H1 (cell line): ENCODE measurements at regions not wholly inside any gene's neighbourhood (a gene's known extent, or its start where the extent isn't known, plus 50 kb on each side); places are given as distances from the start of the nearest gene placed in this dataset.

ENCODE experiments used
- CTCF ChIA-PET: fragments of 300-600 bp; sonication (Branson Sonifier 250); formaldehyde crosslinking; loops from one replicate; lab custom pipeline; 2021; ENCODE audit not compliant: partially characterized antibody; lab: Charles Lee
- POLR2A ChIA-PET: fragments of 300-600 bp; sonication (Branson Sonifier 250); formaldehyde crosslinking; loops from one replicate; lab custom pipeline; 2021; ENCODE audit warnings: inconsistent platforms; ENCODE audit not compliant: partially characterized antibody; lab: Charles Lee
- DNase-seq, 2 experiments: peaks; one replicate each; pipeline versions ENCODE4 v3.0.0 to v3.0.0-alpha.2; 2010 to 2022; ENCODE audit warnings: low spot score in 2 of 2, low read depth in 1 of 2, mixed read lengths in 1 of 2
- FAIRE-seq: peaks from 2 replicates; lab custom pipeline; 2011; peaks lifted over from hg19 to GRCh38; lab: Jason Lieb, UNC
- H2AFZ ChIP-seq: 2 replicates; pipeline ENCODE4 v1.8.1; 2012; ENCODE audit warnings: low read length, inconsistent platforms
- H2AK5ac ChIP-seq: 2 replicates; pipeline ENCODE4 v1.6.1; 2013; ENCODE audit warnings: low read depth, low read length
- H2BK120ac ChIP-seq: replicated peaks from 2 replicates; pipeline ENCODE3; 2013; ENCODE audit warnings: low read depth, low read length, inconsistent platforms
- H2BK12ac ChIP-seq: 2 replicates; pipeline ENCODE4 v1.6.1; 2013; ENCODE audit warnings: low read depth, low read length
- H2BK15ac ChIP-seq: 2 replicates; pipeline ENCODE4 v1.6.1; 2013; ENCODE audit warnings: low read length
- H2BK20ac ChIP-seq: 2 replicates; pipeline ENCODE4 v1.6.1; 2013; ENCODE audit warnings: low read length
- H2BK5ac ChIP-seq: 2 replicates; pipeline ENCODE4 v1.6.1; 2013; ENCODE audit warnings: low read depth, low read length
- H3K14ac ChIP-seq: 2 replicates; pipeline ENCODE4 v1.6.1; 2013; ENCODE audit warnings: inconsistent platforms; ENCODE audit not compliant: insufficient read length
- H3K18ac ChIP-seq: 2 replicates; pipeline ENCODE4 v1.6.1; 2013; ENCODE audit warnings: low read length; ENCODE audit errors: extremely low read depth
- H3K23ac ChIP-seq: 2 replicates; pipeline ENCODE4 v1.6.1; 2013; ENCODE audit warnings: inconsistent platforms; ENCODE audit not compliant: insufficient read length
- H3K23me2 ChIP-seq: 2 replicates; pipeline ENCODE4 v1.6.1; 2013; ENCODE audit warnings: low read depth, low read length
- H3K27ac ChIP-seq: 2 replicates; pipeline ENCODE4 v1.6.1; 2011; ENCODE audit warnings: low read depth, low read length, inconsistent platforms
- H3K27me3 ChIP-seq, 4 experiments: replicated peaks in 1 of 4; 1 replicate in 1 of 4; 2 replicates in 3 of 4; pipeline versions ENCODE4 v1.6.1 to v1.8.1; 2011 to 2013; ENCODE audit warnings: low read length in 3 of 4, mild to moderate bottlenecking in 3 of 4, inconsistent platforms in 2 of 4, mixed read lengths in 2 of 4, moderate library complexity in 1 of 4; ENCODE audit not compliant: control insufficient read depth in 3 of 4, insufficient read depth in 3 of 4; ENCODE audit errors: extremely low read depth in 1 of 4
- H3K36me3 ChIP-seq, 4 experiments: 2 replicates each; pipeline versions ENCODE4 v1.6.1 to v1.8.1; 2011 to 2013; ENCODE audit warnings: mild to moderate bottlenecking in 4 of 4, low read length in 3 of 4, moderate library complexity in 2 of 4, control low read depth in 1 of 4, inconsistent platforms in 1 of 4; ENCODE audit not compliant: insufficient read depth in 4 of 4, control insufficient read depth in 2 of 4
- H3K4ac ChIP-seq: replicated peaks from 2 replicates; pipeline ENCODE3; 2013; ENCODE audit warnings: low read length, low read depth, mixed read lengths, inconsistent platforms; ENCODE audit not compliant: insufficient read length
- H3K4me1 ChIP-seq, 4 experiments: replicated peaks in 1 of 4; 1 replicate in 1 of 4; 2 replicates in 3 of 4; pipeline versions ENCODE4 v1.6.1 to v1.8.1; 2011 to 2013; ENCODE audit warnings: low read length in 3 of 4, inconsistent platforms in 2 of 4, mixed read lengths in 1 of 4; ENCODE audit not compliant: insufficient read depth in 4 of 4, control insufficient read depth in 3 of 4
- H3K4me2 ChIP-seq, 2 experiments: 2 replicates each; pipeline versions ENCODE4 v1.6.1 to v1.8.1; 2011 to 2013; ENCODE audit warnings: low read depth in 2 of 2, low read length in 2 of 2, control low read depth in 1 of 2, inconsistent platforms in 1 of 2, mild to moderate bottlenecking in 1 of 2; ENCODE audit not compliant: insufficient read depth in 1 of 2
- H3K4me3 ChIP-seq, 4 experiments: fragments of 200-600, 300-600 bp in 1 of 4; sonication (generic), shearing (Covaris generic), sonication (Bioruptor Twin) in 1 of 4; 2 replicates each; pipeline versions ENCODE4 v1.5.1 to v1.8.1; 2011 to 2016; ENCODE audit warnings: low read length in 4 of 4, low read depth in 3 of 4, control low read depth in 2 of 4, inconsistent platforms in 2 of 4, mild to moderate bottlenecking in 2 of 4, mixed read lengths in 1 of 4, moderate library complexity in 1 of 4; ENCODE audit not compliant: insufficient read depth in 2 of 4; ENCODE audit errors: extremely low read depth in 1 of 4
- H3K56ac ChIP-seq: replicated peaks from 2 replicates; pipeline ENCODE3; 2013; ENCODE audit warnings: low read depth, mild to moderate bottlenecking, mixed read lengths, low read length, inconsistent platforms; ENCODE audit not compliant: insufficient read length
- H3K79me1 ChIP-seq: 2 replicates; pipeline ENCODE4 v1.6.1; 2013; ENCODE audit warnings: low read depth, low read length, control low read depth
- H3K79me2 ChIP-seq, 2 experiments: 2 replicates each; pipeline versions ENCODE4 v1.6.1 to v1.8.1; 2012 to 2013; ENCODE audit warnings: low read length in 2 of 2, mild to moderate bottlenecking in 2 of 2, inconsistent platforms in 1 of 2; ENCODE audit not compliant: insufficient read depth in 2 of 2, control insufficient read depth in 1 of 2
- H3K9ac ChIP-seq, 4 experiments: replicated peaks in 1 of 4; 1 replicate in 1 of 4; 2 replicates in 3 of 4; pipeline versions ENCODE4 v1.6.1 to v1.8.1; 2011 to 2013; ENCODE audit warnings: low read depth in 3 of 4, low read length in 3 of 4, control low read depth in 2 of 4, mild to moderate bottlenecking in 2 of 4, moderate library complexity in 2 of 4, inconsistent platforms in 1 of 4; ENCODE audit errors: extremely low read depth in 1 of 4
- H3K9me3 ChIP-seq, 2 experiments: 2 replicates each; pipeline versions ENCODE4 v1.6.1 to v1.8.1; 2012 to 2013; ENCODE audit warnings: mild to moderate bottlenecking in 2 of 2, moderate library complexity in 2 of 2, control low read depth in 1 of 2, inconsistent platforms in 1 of 2, low read depth in 1 of 2, low read length in 1 of 2, mixed read lengths in 1 of 2; ENCODE audit not compliant: insufficient read depth in 2 of 2
- H4K20me1 ChIP-seq, 2 experiments: replicated peaks in 1 of 2; 2 replicates each; pipeline versions ENCODE3 to v1.8.1; 2011 to 2013; ENCODE audit warnings: inconsistent platforms in 2 of 2, low read length in 2 of 2, mild to moderate bottlenecking in 1 of 2; ENCODE audit not compliant: insufficient read depth in 2 of 2, control insufficient read depth in 1 of 2
- H4K5ac ChIP-seq: 2 replicates; pipeline ENCODE4 v1.6.1; 2013; ENCODE audit warnings: low read length, low read depth, mixed read lengths, inconsistent platforms; ENCODE audit not compliant: insufficient read length
- H4K8ac ChIP-seq: 2 replicates; pipeline ENCODE4 v1.8.0; 2013; ENCODE audit warnings: mild to moderate bottlenecking, moderate library complexity, low read length, inconsistent platforms; ENCODE audit not compliant: insufficient read depth; ENCODE audit errors: extremely low read depth
- H4K91ac ChIP-seq: replicated peaks from 2 replicates; pipeline ENCODE3; 2013; ENCODE audit warnings: low read length, mixed read lengths, inconsistent platforms; ENCODE audit not compliant: insufficient read length
- BCL11A ChIP-seq, 2 experiments: IDR thresholded peaks; one replicate each; pipeline ENCODE4 v1.6.1; 2011; ENCODE audit warnings: low read depth in 2 of 2, low read length in 2 of 2, mild to moderate bottlenecking in 2 of 2
- BRCA1 ChIP-seq: IDR thresholded peaks from 2 replicates; pipeline ENCODE4 v1.6.1; 2012; ENCODE audit warnings: low read depth, low read length, improper control_type of control experiment
- EGR1 ChIP-seq: IDR thresholded peaks from 2 replicates; pipeline ENCODE4 v1.6.1; 2011; ENCODE audit warnings: low read depth, low read length, borderline replicate concordance
- HDAC2 ChIP-seq, 2 experiments: fragments of 300-600 bp in 1 of 2; sonication (generic) in 1 of 2; IDR thresholded peaks; 2 replicates each; pipeline ENCODE4 v1.6.1; 2011 to 2012; ENCODE audit warnings: low read depth in 2 of 2, low read length in 2 of 2, mild to moderate bottlenecking in 2 of 2, moderate library complexity in 2 of 2, borderline replicate concordance in 1 of 2, inconsistent platforms in 1 of 2
- JUN ChIP-seq: IDR thresholded peaks from 2 replicates; pipeline ENCODE4 v1.6.1; 2011; ENCODE audit warnings: low read depth, mild to moderate bottlenecking, improper control_type of control experiment, low read length
- KDM1A ChIP-seq: fragments of 200-600, 300-600 bp; sonication (generic); IDR thresholded peaks from 2 replicates; pipeline ENCODE4 v1.7.1; 2016; ENCODE audit warnings: mild to moderate bottlenecking, low read length, borderline replicate concordance
- NRF1 ChIP-seq: IDR thresholded peaks from 2 replicates; pipeline ENCODE4 v1.6.1; 2011; ENCODE audit warnings: mild to moderate bottlenecking, low read depth, low read length, improper control_type of control experiment
- PHF8 ChIP-seq: fragments of 200-600 bp; sonication (generic); conservative IDR thresholded peaks from 2 replicates; pipeline ENCODE4 v1.7.1; 2012; ENCODE audit warnings: low read depth, mild to moderate bottlenecking, inconsistent platforms, low read length, moderate library complexity
- RAD21 ChIP-seq, 2 experiments: IDR thresholded peaks in 1 of 2; conservative IDR thresholded peaks in 1 of 2; 2 replicates each; pipeline ENCODE4 v1.6.1; 2011; ENCODE audit warnings: low read depth in 2 of 2, low read length in 2 of 2, improper control_type of control experiment in 1 of 2, inconsistent platforms in 1 of 2, mild to moderate bottlenecking in 1 of 2, moderate library complexity in 1 of 2
- SAP30 ChIP-seq: fragments of 300-600 bp; sonication (generic); IDR thresholded peaks from 2 replicates; pipeline ENCODE4 v1.7.1; 2012; ENCODE audit warnings: low read length, moderate library complexity, mild to moderate bottlenecking, inconsistent platforms; ENCODE audit not compliant: insufficient read depth, insufficient replicate concordance
- SIRT6 ChIP-seq: IDR thresholded peaks from one replicate; pipeline ENCODE4 v1.7.1; 2012; ENCODE audit warnings: low read length, inconsistent platforms
- SP2 ChIP-seq: IDR thresholded peaks from 2 replicates; pipeline ENCODE4 v1.6.1; 2012; ENCODE audit warnings: mild to moderate bottlenecking, low read length, inconsistent platforms
- TAF1 ChIP-seq: IDR thresholded peaks from 2 replicates; pipeline ENCODE4 v1.6.1; 2011; ENCODE audit warnings: mild to moderate bottlenecking, low read depth, low read length
- TBP ChIP-seq: IDR thresholded peaks from 2 replicates; pipeline ENCODE4 v1.6.1; 2011; ENCODE audit warnings: low read depth, low read length, improper control_type of control experiment
- ZNF274 ChIP-seq: IDR thresholded peaks from 2 replicates; pipeline ENCODE4 v1.7.0; 2012; ENCODE audit warnings: low read length, borderline replicate concordance; ENCODE audit errors: extremely low read depth

DNA sequence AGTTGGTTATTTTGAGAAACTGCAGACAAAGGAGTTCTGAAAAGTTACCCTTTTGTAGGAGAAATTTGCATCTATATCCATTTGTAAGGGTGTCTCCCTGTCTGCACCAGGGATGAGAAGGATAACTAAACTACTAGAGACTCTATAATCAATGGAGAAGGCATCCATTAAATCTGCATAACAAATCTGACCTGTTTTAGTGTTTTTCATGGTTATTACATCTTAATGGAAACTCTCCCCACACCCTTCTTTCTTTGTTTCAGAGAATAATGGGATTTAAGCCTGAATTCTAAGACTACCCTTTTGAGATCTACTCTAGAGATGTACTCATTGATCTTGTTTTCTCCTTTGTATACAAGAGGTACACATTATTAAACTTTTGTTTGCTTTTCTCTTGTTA is 82.0 kb upstream of the DAZL start:
- peaks cover 0 to 4% (median 2%) of the 10 kb centered on the region in 4 experiments; a peak in 4 of 7 replicates for H3K4me1 ChIP-seq
- H3K4me2 ChIP-seq: no peak overlapping the region
- H2BK15ac ChIP-seq: no peak overlapping the region
- peaks cover 0 to 73% (median 33%) of the 10 kb centered on the region in 4 experiments; a peak in 6 of 8 replicates for H3K36me3 ChIP-seq
- H3K27me3 ChIP-seq: no peaks in the 10 kb centered on the region
- peak overlapping the region in 1 of 4 experiments; percentile 11; a peak in 1 of 8 replicates for H3K4me3 ChIP-seq
- FAIRE-seq (peak; percentile 72), DNase-seq (no peak)
- H4K8ac ChIP-seq: no peak overlapping the region
- H2AK5ac ChIP-seq: no peak overlapping the region
- no peak overlapping the region for H3K56ac ChIP-seq
- H2BK120ac ChIP-seq: no peak overlapping the region
- no peak overlapping the region for H4K91ac ChIP-seq
- peaks cover 55 to 56% of the 10 kb centered on the region in 2 experiments for H3K9me3 ChIP-seq
- no peak overlapping the region for H2BK20ac ChIP-seq
- H3K79me2 ChIP-seq: no peaks in the 10 kb centered on the region; a peak in 1 of 4 replicates
- H3K4ac ChIP-seq: no peak overlapping the region
- H4K20me1 ChIP-seq: no peaks in the 10 kb centered on the region
- no peak overlapping the region for H4K5ac ChIP-seq
- H3K79me1 ChIP-seq: no peaks in the 10 kb centered on the region
- H2BK5ac ChIP-seq: no peak overlapping the region
- no peak overlapping the region for H3K14ac ChIP-seq
- no peaks in the 10 kb centered on the region for H3K23me2 ChIP-seq
- no peak overlapping the region for H3K23ac ChIP-seq
- H2BK12ac ChIP-seq: no peak overlapping the region
- H2AFZ ChIP-seq: no peak overlapping the region
- H3K18ac ChIP-seq: no peak overlapping the region
- ChIA-PET POLR2A (interaction anchor here (1.4 to 2.1 kb wide), 6 partner anchors 9 to 29 kb away, joined by 3 to 10 read pairs (median 4); no protein-coding TSS in a partner anchor), CTCF (interaction anchor here (1.5 kb wide), 1 partner anchor 10 kb away, joined by 6 read pairs; no protein-coding TSS in a partner anchor)
- H3K9ac ChIP-seq: no peak overlapping the region
- H3K27ac ChIP-seq: no peak overlapping the region
- TF ChIP-seq PHF8: no peak
- no peak for TF ChIP-seq BRCA1
- no peak; a peak in 1 of 4 replicates for TF ChIP-seq RAD21 (IDR thresholded peaks at IDR 0.05 in 1 of 2, conservative IDR thresholded peaks at IDR 0.05 in 1 of 2; ENCODE audit: low read depth in 2 of 2, low read length in 2 of 2)
- no peak for TF ChIP-seq ZNF274
- peak in 1 of 2 experiments; percentile 46 for TF ChIP-seq BCL11A (IDR thresholded peaks at IDR 0.05; ENCODE audit: low read depth in 2 of 2, low read length in 2 of 2)
- TF ChIP-seq SIRT6: no peak
- no peak for TF ChIP-seq SP2
- TF ChIP-seq SAP30: no peak
- no peak; a peak in 1 of 4 replicates for TF ChIP-seq HDAC2 (IDR thresholded peaks at IDR 0.05; ENCODE audit: borderline replicate concordance in 1 of 2, low read depth in 2 of 2, low read length in 2 of 2)
- no peak for TF ChIP-seq TAF1
- no peak for TF ChIP-seq NRF1
- TF ChIP-seq EGR1: no peak
- 0 out of 2 replicates have a peak, but pooled peaks have one; percentile 12 for TF ChIP-seq KDM1A
- no peak for TF ChIP-seq JUN
- TF ChIP-seq TBP: no peak
